Esophagus muscularis mucosa (tissue), 2 donors: ENCODE measurements at regions not wholly inside any gene's neighbourhood (a gene's known extent, or its start where the extent isn't known, plus 50 kb on each side); places are given as distances from the start of the nearest gene placed in this dataset.

Experiments used
- POLR2A ChIP-seq: fragments of 450-650 bp; IDR thresholded peaks from one replicate; pipeline ENCODE4 v1.6.1; 2017; ENCODE audit warnings: antibody characterized with exemption, moderate library complexity, mild to moderate bottlenecking, low read depth
- POLR2AphosphoS5 ChIP-seq, 2 donors: sonication (generic); formaldehyde crosslinking; IDR thresholded peaks; one replicate each; pipeline ENCODE4 v1.6.1; 2017; ENCODE audit warnings: antibody characterized with exemption in 2 of 2

DNA sequence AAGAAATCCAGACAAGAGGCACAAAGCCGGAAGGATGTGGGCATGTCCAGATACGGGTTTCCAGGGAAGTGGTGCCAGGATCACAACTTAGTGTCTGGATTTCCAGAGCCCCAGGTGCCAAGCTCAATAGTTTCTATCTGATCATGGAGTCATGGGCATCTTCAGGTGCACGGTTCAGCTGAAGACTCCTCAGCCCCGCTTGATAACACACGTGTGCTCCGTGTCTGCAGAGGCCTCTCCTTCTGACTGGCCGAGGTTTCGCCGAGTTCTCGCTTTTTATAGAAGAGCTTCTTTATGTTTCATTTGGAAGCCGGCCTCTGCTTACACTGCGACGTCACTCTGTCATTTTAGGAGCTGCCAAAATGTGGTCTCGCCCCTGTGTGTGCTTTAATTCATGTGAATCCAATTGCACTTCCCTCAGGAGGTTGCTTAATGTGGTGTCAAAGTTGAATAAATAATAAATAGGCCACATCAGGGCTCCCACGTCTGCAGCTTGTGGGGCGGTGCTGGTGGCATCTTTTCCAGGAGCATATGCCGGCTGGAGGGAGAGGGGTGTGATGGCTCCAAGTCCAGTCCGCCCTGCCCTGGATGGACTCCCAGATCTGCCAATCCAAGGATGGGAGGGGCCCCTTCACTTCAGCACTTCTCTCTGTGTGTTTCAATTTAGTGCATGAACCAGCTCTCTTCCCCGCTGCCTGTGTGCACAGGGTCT, 1410.8 kb downstream of the TBC1D22A start:
- no peak for TF ChIP-seq POLR2AphosphoS5 (IDR thresholded peaks at IDR 0.05)
- TF ChIP-seq POLR2A: no peak
